HG03025 (cell line): ENCODE measurements at regions not wholly inside any gene's neighbourhood (a gene's known extent, or its start where the extent isn't known, plus 50 kb on each side); places are given as distances from the start of the nearest gene placed in this dataset.
"Not testable (repeated sequence)": the region's sequence is repeated elsewhere in the genome, so short reads cannot be mapped to it uniquely, and the experiment has no call there.

Experiments used
- ATAC-seq: cut with Tn5 transposase; IDR thresholded peaks from one replicate; pipeline ENCODE4 v1.9.1; 2021; ENCODE audit warnings: mild to moderate bottlenecking, moderate library complexity; ENCODE audit not compliant: unreplicated experiment, low FRiP score

- no peak for ATAC-seq
Measured at GRCh38 chr2:138424436-138425140, 77.0 kb upstream of the SPOPL start.

- not testable (repeated sequence) for ATAC-seq
Measured at GRCh38 chr2:138426116-138426515, 75.5 kb upstream of the SPOPL start.

GRCh38 chr2:138428710-138429440 is 72.7 kb upstream of the SPOPL start:
- no peak for ATAC-seq

GRCh38 chr2:138430181-138430580 is 71.4 kb upstream of the SPOPL start:
- no peak for ATAC-seq

GRCh38 chr2:138432971-138433370 is 68.6 kb upstream of the SPOPL start:
- no peak for ATAC-seq

GRCh38 chr2:138433995-138434951 is 67.3 kb upstream of the SPOPL start:
- ATAC-seq = no peak

- ATAC-seq = no peak
Measured at GRCh38 chr2:138435701-138436100, 65.9 kb upstream of the SPOPL start.

- ATAC-seq = no peak
Measured at GRCh38 chr2:138439733-138440132, 61.8 kb upstream of the SPOPL start.

GRCh38 chr2:138440759-138441158 is 60.8 kb upstream of the SPOPL start:
- ATAC-seq = no peak

GRCh38 chr2:138441916-138442315 is 59.7 kb upstream of the SPOPL start:
- ATAC-seq = no peak

- no peak for ATAC-seq
Measured at GRCh38 chr2:138444411-138444810, 57.2 kb upstream of the SPOPL start.

GRCh38 chr2:138445227-138445626 is 56.3 kb upstream of the SPOPL start:
- ATAC-seq = no peak

GRCh38 chr2:138446043-138446442 is 55.5 kb upstream of the SPOPL start:
- no peak for ATAC-seq

- ATAC-seq = no peak
Measured at GRCh38 chr2:138447889-138448570, 53.5 kb upstream of the SPOPL start.
